Epidermal melanocyte (primary cell): ENCODE measurements at regions not wholly inside any gene's neighbourhood (a gene's known extent, or its start where the extent isn't known, plus 50 kb on each side); places are given as distances from the start of the nearest gene placed in this dataset.
"Not testable (repeated sequence)": the region's sequence is repeated elsewhere in the genome, so short reads cannot be mapped to it uniquely, and the experiment has no call there.

Source experiments
- DNase-seq: peaks from one replicate; pipeline ENCODE4 v3.0.0; 2011; ENCODE audit warnings: low spot score; ENCODE audit not compliant: insufficient read length

DNA sequence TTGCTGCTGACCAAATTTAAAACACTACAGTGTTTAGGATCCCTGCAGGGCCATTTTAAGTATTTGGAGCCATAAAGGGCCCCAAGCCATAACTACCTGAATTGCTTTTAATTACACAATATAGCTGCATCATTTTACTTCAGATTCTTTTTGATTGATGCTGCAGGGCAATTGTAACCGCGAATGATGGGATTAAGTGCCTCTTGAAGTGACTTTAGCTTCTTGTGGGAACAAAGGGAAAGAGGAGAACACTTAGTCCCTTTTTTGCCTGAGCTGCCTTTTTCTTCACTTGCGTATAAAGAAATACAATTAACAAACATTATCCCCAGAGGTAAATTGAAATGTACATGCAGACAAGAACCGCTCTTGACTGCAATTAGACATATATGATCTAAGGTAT is 228.5 kb downstream of the ZIC5 start:
- DNase-seq: no peak

DNA sequence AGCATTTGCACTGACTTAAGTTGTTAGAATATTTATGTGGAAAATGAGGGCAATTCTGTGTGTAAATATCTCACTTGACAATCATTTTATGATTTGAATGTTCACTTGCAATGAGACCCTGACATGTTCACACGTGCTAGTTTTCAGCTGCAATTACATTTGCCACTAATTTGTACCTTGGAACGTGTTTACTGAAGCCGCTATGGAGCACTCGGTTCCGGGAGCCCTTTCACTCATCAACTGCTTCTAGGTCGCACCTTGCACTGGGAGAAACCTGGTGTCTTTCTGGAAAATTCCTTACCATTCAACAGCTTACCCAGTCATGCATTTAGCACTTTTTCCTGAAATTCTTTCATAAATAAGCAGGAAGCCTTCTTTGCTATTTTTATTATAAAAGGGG is 229.6 kb downstream of the ZIC5 start:
- no peak for DNase-seq

- no peak for DNase-seq
Measured at GRCh38 chr13:99740251-99740979, 231.2 kb downstream of the ZIC5 start.

- no peak for DNase-seq
Measured at GRCh38 chr13:99738626-99739025, 232.9 kb downstream of the ZIC5 start.

GRCh38 chr13:99737481-99738245 is 233.9 kb downstream of the ZIC5 start:
- DNase-seq: no peak

- no peak for DNase-seq
Measured at GRCh38 chr13:99736541-99736940, 235.0 kb downstream of the ZIC5 start.

DNA sequence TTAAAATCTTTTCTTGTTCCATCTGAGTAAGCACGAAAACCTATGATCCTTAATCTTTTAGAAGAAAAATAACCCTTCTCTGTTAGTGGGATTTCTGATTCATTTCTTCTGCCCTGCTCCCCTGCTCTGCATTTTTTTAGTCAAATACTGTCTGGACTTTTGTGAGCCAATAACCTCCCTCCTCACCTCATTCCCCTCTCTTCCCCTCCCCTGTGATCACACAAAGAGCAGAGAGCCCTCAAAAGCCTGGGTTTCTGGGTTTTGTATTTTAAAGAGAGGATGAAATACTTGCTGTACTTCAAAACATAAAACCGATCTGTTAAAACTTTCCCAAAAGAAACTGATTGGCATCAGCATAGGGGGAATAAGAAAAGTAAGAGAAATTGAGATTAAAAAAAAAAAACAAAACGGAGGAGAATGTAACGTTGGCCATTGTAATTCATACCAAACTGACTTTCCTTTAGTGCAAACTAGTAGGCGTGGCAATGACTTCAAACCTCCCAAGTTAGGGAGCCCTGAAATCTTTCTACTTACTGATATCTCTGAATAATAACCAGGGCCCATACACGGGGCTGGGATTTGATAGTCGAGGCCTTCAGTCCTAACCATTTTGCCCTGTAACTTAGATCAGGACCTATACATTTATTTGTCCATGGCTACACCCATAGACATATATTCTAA is 232.9 kb downstream of the TM9SF2 start:
- DNase-seq: no peak

GRCh38 chr13:99733346-99733745 is 232.1 kb downstream of the TM9SF2 start:
- no peak for DNase-seq

DNA sequence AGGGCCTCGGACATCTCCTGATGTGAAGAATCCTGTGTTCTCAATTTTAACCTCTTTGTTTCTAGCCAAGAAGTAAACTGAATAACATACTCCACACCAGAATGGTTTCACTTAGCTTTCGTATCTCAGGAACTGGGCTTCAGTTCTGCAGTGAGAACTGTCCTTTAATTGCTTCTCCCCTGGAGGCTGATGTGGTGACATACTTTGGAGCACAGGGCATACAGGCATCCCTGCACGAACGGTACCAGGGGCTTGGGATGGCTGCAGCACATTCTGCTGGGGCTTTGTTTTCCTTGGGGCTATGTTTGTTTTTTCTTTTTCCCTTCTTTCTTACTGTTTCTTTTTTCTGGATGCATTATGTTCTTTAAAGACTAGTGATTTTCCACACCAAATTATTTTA is 230.5 kb downstream of the TM9SF2 start:
- DNase-seq: no peak

GRCh38 chr13:99730403-99730802 is 229.1 kb downstream of the TM9SF2 start:
- DNase-seq: no peak

GRCh38 chr13:99729745-99730144 is 228.5 kb downstream of the TM9SF2 start:
- DNase-seq: no peak

DNA sequence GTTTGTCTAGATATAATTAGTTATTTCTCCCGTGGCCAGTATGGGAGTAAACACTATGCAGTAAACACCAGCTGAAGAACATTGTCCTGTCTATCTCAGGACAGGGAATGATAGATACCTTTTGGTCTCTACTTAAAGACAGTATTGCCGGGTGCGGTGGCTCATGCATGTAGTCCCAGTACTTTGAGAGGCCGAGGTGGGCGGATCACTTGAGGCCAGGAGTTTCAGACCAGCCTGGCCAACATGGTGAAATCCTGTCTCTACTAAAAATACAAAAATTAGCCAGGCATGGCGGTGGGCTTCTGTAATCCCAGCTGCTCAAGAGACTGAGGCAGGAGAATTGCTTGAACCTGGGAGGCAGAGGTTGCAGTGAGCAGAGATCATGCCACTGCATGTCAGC is 226.4 kb downstream of the TM9SF2 start:
- DNase-seq: not testable (repeated sequence)

GRCh38 chr13:99726282-99726894 is 225.1 kb downstream of the TM9SF2 start:
- DNase-seq: no peak

GRCh38 chr13:99725644-99726043 is 224.4 kb downstream of the TM9SF2 start:
- DNase-seq: no peak

- no peak for DNase-seq
Measured at GRCh38 chr13:99724633-99725517, 223.6 kb downstream of the TM9SF2 start.

- DNase-seq: no peak
Measured at GRCh38 chr13:99723878-99724277, 222.6 kb downstream of the TM9SF2 start.

GRCh38 chr13:99722931-99723330 is 221.7 kb downstream of the TM9SF2 start:
- DNase-seq: no peak

- no peak for DNase-seq
Measured at GRCh38 chr13:99722338-99722818, 221.1 kb downstream of the TM9SF2 start.

DNA sequence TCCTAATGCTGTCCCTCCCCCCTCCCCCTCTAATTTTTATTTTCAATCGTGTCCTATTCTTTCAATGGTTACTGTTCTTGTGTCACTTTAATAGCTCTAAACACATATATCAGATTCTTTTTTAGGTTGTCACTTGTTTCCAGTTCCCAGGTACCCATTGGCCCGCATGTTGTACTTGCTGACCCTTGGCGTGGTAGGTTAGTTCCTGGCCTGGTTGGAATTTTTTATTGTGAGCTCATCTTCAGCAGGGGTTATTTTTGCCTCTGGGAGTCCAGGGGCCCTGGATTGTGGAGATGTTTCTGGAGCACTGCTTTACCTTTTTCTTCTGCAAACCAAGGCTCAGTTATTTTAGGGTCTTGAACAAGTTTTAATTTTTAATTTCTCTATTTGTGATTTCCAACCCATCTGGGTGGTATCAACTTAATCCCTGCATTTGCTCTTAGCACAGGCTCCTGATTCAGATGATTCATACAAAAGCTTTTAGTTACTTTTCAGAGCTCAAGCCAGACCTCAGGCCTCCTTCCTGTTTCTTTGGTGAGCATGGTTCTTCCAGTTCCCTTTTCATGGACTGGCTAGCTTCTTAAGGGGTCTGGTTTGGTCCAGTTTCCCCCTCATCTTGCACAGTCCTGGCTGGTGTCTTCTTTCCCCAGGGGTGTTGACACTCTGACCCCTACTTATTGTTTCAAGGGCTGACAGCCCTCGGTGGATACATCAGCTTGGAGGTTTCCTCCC is 220.5 kb downstream of the TM9SF2 start:
- no peak for DNase-seq
